HepG2 (cell line): ENCODE measurements at regions not wholly inside any gene's neighbourhood (a gene's known extent, or its start where the extent isn't known, plus 50 kb on each side); places are given as distances from the start of the nearest gene placed in this dataset.

Source experiments
- ATAC-seq: fragments of 200-7000 bp; cut with Tn5 transposase; 3 replicates; pipeline ENCODE4 v1.9.1; 2020; ENCODE audit warnings: mild to moderate bottlenecking, moderate library complexity
- BruUV-seq: library from RNA; stranded (reverse); fragments of 400-500 nt; replicated peaks from 2 replicates; lab custom pipeline; 2021; lab: Mats Ljungman, UMichigan
- CTCF ChIA-PET: fragments of 300-600 bp; formaldehyde crosslinking; extraction: SDS; loops from one replicate; lab custom pipeline; 2021; ENCODE audit warnings: low total read pairs, inconsistent platforms, low intra/inter-chr PET ratio; lab: Yijun Ruan, JAX
- POLR2A ChIA-PET: fragments of 350-600 bp; sonication (Branson Sonifier 250); formaldehyde crosslinking; loops from one replicate; lab custom pipeline; 2020; ENCODE audit warnings: antibody characterized with exemption, inconsistent platforms; lab: Yijun Ruan, JAX
- DNase-seq: peaks from one replicate; pipeline ENCODE4 v3.0.0-alpha.2; 2015; ENCODE audit warnings: low spot score
- FAIRE-seq: peaks from 3 replicates; lab custom pipeline; 2011; peaks lifted over from hg19 to GRCh38; lab: Jason Lieb, UNC
- H2AFZ ChIP-seq: one replicate; pipeline ENCODE4 v1.6.1; 2011; ENCODE audit warnings: low read length, inconsistent platforms
- H3K27ac ChIP-seq: fragments of 300-600 bp; 3 replicates; pipeline ENCODE4 v1.8.0; 2011; ENCODE audit warnings: mixed run types, mild to moderate bottlenecking, mixed read lengths, low read length, inconsistent platforms; ENCODE audit not compliant: insufficient read depth; ENCODE audit errors: extremely low read length
- H3K27me3 ChIP-seq, 2 experiments: fragments of 200-600 bp in 1 of 2; 2 replicates in 1 of 2; 3 replicates in 1 of 2; pipeline versions ENCODE4 v1.6.0 to v1.8.0; 2011; ENCODE audit warnings: low read length in 2 of 2, mild to moderate bottlenecking in 2 of 2, moderate library complexity in 2 of 2, inconsistent platforms in 1 of 2; ENCODE audit not compliant: insufficient read depth in 2 of 2, control insufficient read depth in 1 of 2
- H3K36me3 ChIP-seq, 2 experiments: fragments of 200-600 bp in 1 of 2; replicated peaks in 1 of 2; 2 replicates in 1 of 2; 3 replicates in 1 of 2; pipeline versions ENCODE4 v1.5.1 to v1.8.0; 2011; ENCODE audit warnings: low read length in 2 of 2, inconsistent platforms in 1 of 2; ENCODE audit not compliant: insufficient read depth in 2 of 2, control insufficient read depth in 1 of 2
- H3K4me1 ChIP-seq: 2 replicates; pipeline ENCODE4 v1.5.1; 2012; ENCODE audit warnings: low read length, inconsistent platforms; ENCODE audit not compliant: insufficient read depth
- H3K4me2 ChIP-seq: 2 replicates; pipeline ENCODE4 v1.6.0; 2011; ENCODE audit warnings: low read depth, low read length, inconsistent platforms
- H3K4me3 ChIP-seq, 3 experiments: fragments of 200-600 bp in 1 of 3; sonication (generic), shearing (Covaris generic) in 1 of 3; replicated peaks in 1 of 3; 2 replicates each; pipeline ENCODE4 v1.5.1; 2011 to 2016; ENCODE audit warnings: low read length in 3 of 3, inconsistent platforms in 2 of 3, low read depth in 2 of 3, mild to moderate bottlenecking in 2 of 3, control low read depth in 1 of 3, mixed read lengths in 1 of 3; ENCODE audit not compliant: insufficient read depth in 1 of 3
- H3K79me2 ChIP-seq: one replicate; pipeline ENCODE4 v1.6.1; 2011; ENCODE audit warnings: low read length, inconsistent platforms; ENCODE audit not compliant: insufficient read depth
- H3K9ac ChIP-seq: 2 replicates; pipeline ENCODE4 v1.6.0; 2011; ENCODE audit warnings: mild to moderate bottlenecking, low read depth, low read length, inconsistent platforms; ENCODE audit not compliant: insufficient read depth
- H3K9me3 ChIP-seq: 2 replicates; pipeline ENCODE4 v1.5.1; 2012; ENCODE audit warnings: mild to moderate bottlenecking, low read length
- H4K20me1 ChIP-seq: 2 replicates; pipeline ENCODE4 v1.6.0; 2011; ENCODE audit warnings: inconsistent platforms, mild to moderate bottlenecking, low read length, moderate library complexity; ENCODE audit not compliant: insufficient read depth
- BCLAF1 ChIP-seq: fragments of 450-650 bp; IDR thresholded peaks from 2 replicates; pipeline ENCODE4 v1.6.1; 2017; ENCODE audit warnings: mild to moderate bottlenecking
- DR1 ChIP-seq: sonication (generic); formaldehyde crosslinking; IDR thresholded peaks from 2 replicates; pipeline ENCODE4 v1.8.0; 2021; ENCODE audit warnings: mild to moderate bottlenecking, missing genetic modification reagents, inconsistent platforms
- EHMT2 ChIP-seq: fragments of 200-600 bp; sonication (generic); IDR thresholded peaks from 2 replicates; pipeline ENCODE4 v1.7.0; 2017; ENCODE audit warnings: antibody characterized with exemption, low read depth, low read length, borderline replicate concordance
- GRHL1 ChIP-seq: sonication (generic); formaldehyde crosslinking; conservative IDR thresholded peaks from 2 replicates; pipeline ENCODE4 v1.8.0; 2022; ENCODE audit warnings: missing genetic modification reagents
- ZBTB49 ChIP-seq: sonication (generic); formaldehyde crosslinking; IDR thresholded peaks from 2 replicates; pipeline ENCODE4 v1.4.0; 2020; ENCODE audit warnings: missing genetic modification reagents, borderline replicate concordance
- WGBS: methylation state at CpG from one replicate; pipeline ENCODE4 v1.1.6; 2017; ENCODE audit warnings: low lambda C conversion rate; 5-methylcytosine and 5-hydroxymethylcytosine counted together
- in situ Hi-C: cut with HindIII; loops from 2 replicates; pipeline ENCODE4 v1.10.0; 2017; ENCODE audit warnings: low pct_unique_long_range_greater_than_20kb; ENCODE audit not compliant: extremely low pct_ligation_motif_present
- intact Hi-C: fragments of 100-400 bp; cut with micrococcal nuclease; formaldehyde crosslinking; loops from one replicate; pipeline ENCODE4 v1.10.0; 2022; ENCODE audit not compliant: unreplicated experiment
- TF ChIP-seq, protein P1 (sequence below): sonication (generic); formaldehyde crosslinking; conservative IDR thresholded peaks from 2 replicates; pipeline ENCODE4 v1.8.1; 2023; ENCODE audit warnings: missing genetic modification reagents

- TF ChIP-seq BCLAF1 = no peak
- TF ChIP-seq EHMT2 = no peak
- no peak for TF ChIP-seq GRHL1 (CRISPR knock-in tag)
- TF ChIP-seq, all 625 proteins: peak for 0
These were observed 114.2 kb upstream of the NECTIN3 start (continued) for GRCh38 chr3:110957247-110958025.

DNA sequence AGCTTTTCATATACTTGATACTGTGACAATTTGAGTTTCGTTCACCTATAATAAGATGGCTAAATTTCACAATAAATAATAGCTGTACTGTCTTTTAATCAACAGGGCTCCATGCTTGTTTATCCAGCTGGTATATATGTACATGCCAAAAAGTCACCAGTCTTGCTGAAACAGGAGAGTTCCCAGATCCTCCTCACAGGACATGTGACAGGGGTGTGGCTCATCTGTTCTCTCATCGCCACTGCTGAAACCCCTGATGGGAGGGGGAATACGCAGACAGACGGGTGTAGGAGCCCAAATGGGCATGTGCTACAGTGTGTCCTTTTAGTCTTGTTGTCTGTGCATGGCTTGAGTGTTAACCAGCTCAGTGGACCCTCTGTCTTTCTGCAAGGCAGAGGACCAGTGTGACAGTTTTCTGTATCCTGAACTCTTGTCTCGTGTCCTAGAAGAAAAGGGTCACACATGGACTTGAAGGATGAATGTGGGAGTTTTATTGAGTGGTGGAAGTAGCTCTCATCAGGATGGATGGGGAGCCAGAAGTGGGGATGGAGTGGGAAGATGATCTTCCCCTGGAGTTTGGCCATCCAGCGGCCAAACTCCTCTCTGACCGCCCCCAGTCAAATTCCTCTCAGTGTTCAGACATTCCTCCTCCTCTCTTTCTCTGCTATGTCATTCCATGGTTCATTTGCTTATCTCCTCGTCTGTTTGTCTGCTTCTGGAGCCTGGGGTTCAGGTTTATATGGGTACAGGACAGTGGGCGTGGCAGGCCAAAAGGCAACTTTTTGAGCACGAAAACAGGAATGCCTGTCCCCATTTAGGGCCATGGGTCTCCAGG lies 113.1 kb upstream of the NECTIN3 start:
- TF ChIP-seq ZBTB49 (CRISPR knock-in tag) (no peak), DR1 (CRISPR knock-in tag) (no peak)
- TF ChIP-seq, protein P1, sequence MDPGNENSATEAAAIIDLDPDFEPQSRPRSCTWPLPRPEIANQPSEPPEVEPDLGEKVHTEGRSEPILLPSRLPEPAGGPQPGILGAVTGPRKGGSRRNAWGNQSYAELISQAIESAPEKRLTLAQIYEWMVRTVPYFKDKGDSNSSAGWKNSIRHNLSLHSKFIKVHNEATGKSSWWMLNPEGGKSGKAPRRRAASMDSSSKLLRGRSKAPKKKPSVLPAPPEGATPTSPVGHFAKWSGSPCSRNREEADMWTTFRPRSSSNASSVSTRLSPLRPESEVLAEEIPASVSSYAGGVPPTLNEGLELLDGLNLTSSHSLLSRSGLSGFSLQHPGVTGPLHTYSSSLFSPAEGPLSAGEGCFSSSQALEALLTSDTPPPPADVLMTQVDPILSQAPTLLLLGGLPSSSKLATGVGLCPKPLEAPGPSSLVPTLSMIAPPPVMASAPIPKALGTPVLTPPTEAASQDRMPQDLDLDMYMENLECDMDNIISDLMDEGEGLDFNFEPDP (CRISPR knock-in tag) = 0 out of 2 replicates have a peak, but pooled peaks have one; percentile 32
- ChIA-PET CTCF (no interaction called here), POLR2A (no interaction called here)
- no peaks in the 10 kb centered on the region for H3K27me3 ChIP-seq
- BruUV-seq = no TSS peak
- intact Hi-C loops (no loop called here), in situ Hi-C loops (no loop called here)
- H2AFZ ChIP-seq = no peak overlapping the region
- H3K9ac ChIP-seq = no peak overlapping the region
- no peak for FAIRE-seq
- ATAC-seq = no peak
- H3K79me2 ChIP-seq = no peaks in the 10 kb centered on the region
- no peaks in the 10 kb centered on the region for H3K9me3 ChIP-seq
- H3K36me3 ChIP-seq = no peaks in the 10 kb centered on the region
- no peak for DNase-seq
- H3K27ac ChIP-seq = no peak overlapping the region
- no peaks in the 10 kb centered on the region for H4K20me1 ChIP-seq
- H3K4me3 ChIP-seq = no peak overlapping the region
- 51% methylated on average over 10 of the region's 10 CpGs for WGBS
- H3K4me2 ChIP-seq = no peak overlapping the region
- peaks cover 13% of the 10 kb centered on the region for H3K4me1 ChIP-seq
